ENCODE measurements at regions not wholly inside any gene's neighbourhood (a gene's known extent, or its start where the extent isn't known, plus 50 kb on each side); places are given as distances from the start of the nearest gene placed in this dataset.
"Not testable (repeated sequence)": the region's sequence is repeated elsewhere in the genome, so short reads cannot be mapped to it uniquely, and the experiment has no call there.

- no peak for DNase-seq
Observed at GRCh38 chr11:50088231-50088630, 55.6 kb downstream of the OR4C45 start.

- no peak for DNase-seq
Observed at GRCh38 chr11:50098186-50098725, 65.6 kb downstream of the OR4C45 start.

- DNase-seq: no peak
Observed at GRCh38 chr11:50102916-50103315, 70.2 kb downstream of the OR4C45 start.

- DNase-seq: not testable (repeated sequence)
Observed at GRCh38 chr11:50140686-50141085, 108.0 kb downstream of the OR4C45 start.

- not testable (repeated sequence) for DNase-seq
Observed at GRCh38 chr11:50146308-50146707, 113.6 kb downstream of the OR4C45 start.

GRCh38 chr11:50147946-50148345 lies 115.3 kb downstream of the OR4C45 start:
- DNase-seq: not testable (repeated sequence)

GRCh38 chr11:50155508-50155907 lies 122.8 kb downstream of the OR4C45 start:
- no peak for DNase-seq

GRCh38 chr11:50164050-50164449 lies 131.4 kb downstream of the OR4C45 start:
- no peak for DNase-seq

- no peak for DNase-seq
Observed at GRCh38 chr11:50169634-50170033, 137.0 kb downstream of the OR4C45 start.

- no peak for DNase-seq
Observed at GRCh38 chr11:50170115-50170514, 137.4 kb downstream of the OR4C45 start.

GRCh38 chr11:50174189-50174588 lies 141.5 kb downstream of the OR4C45 start:
- DNase-seq: no peak

GRCh38 chr11:50174975-50175374 lies 142.3 kb downstream of the OR4C45 start:
- no peak for DNase-seq

GRCh38 chr11:50178737-50179136 lies 146.1 kb downstream of the OR4C45 start:
- DNase-seq: no peak

- DNase-seq: no peak
Observed at GRCh38 chr11:50181334-50181733, 148.7 kb downstream of the OR4C45 start.

GRCh38 chr11:50182486-50182885 lies 149.8 kb downstream of the OR4C45 start:
- no peak for DNase-seq

GRCh38 chr11:50183170-50183569 lies 150.5 kb downstream of the OR4C45 start:
- not testable (repeated sequence) for DNase-seq

GRCh38 chr11:50186146-50186545 lies 153.5 kb downstream of the OR4C45 start:
- no peak for DNase-seq

GRCh38 chr11:50187220-50187619 lies 154.5 kb downstream of the OR4C45 start:
- DNase-seq: no peak

- no peak for DNase-seq
Observed at GRCh38 chr11:50188040-50188439, 155.4 kb downstream of the OR4C45 start.

GRCh38 chr11:50192743-50193142 lies 160.1 kb downstream of the OR4C45 start:
- DNase-seq: no peak

GRCh38 chr11:50214376-50214775 lies 181.7 kb downstream of the OR4C45 start:
- no peak for DNase-seq

- no peak for DNase-seq
Observed at GRCh38 chr11:50220651-50221050, 188.0 kb downstream of the OR4C45 start.

GRCh38 chr11:50238368-50238767 lies 205.7 kb downstream of the OR4C45 start:
- DNase-seq: not testable (repeated sequence)

- no peak for DNase-seq
Observed at GRCh38 chr11:50246183-50246582, 213.5 kb downstream of the OR4C45 start.

GRCh38 chr11:50246699-50247098 lies 214.0 kb downstream of the OR4C45 start:
- no peak for DNase-seq

Measured in activated effector memory CD4-positive, alpha-beta T cell treated with anti-CD3 and anti-CD28 coated beads, Interleukin-2, amount 50 U/mL, for 16 hours (primary cell).